ENCODE measurements at regions not wholly inside any gene's neighbourhood (a gene's known extent, or its start where the extent isn't known, plus 50 kb on each side); places are given as distances from the start of the nearest gene placed in this dataset.
"Not testable (repeated sequence)": the region's sequence is repeated elsewhere in the genome, so short reads cannot be mapped to it uniquely, and the experiment has no call there.

GRCh38 chr5:87042554-87042953 lies 225.1 kb upstream of the RASA1 start:
- peaks cover 2% of the 10 kb centered on the region for H3K9me3 ChIP-seq (ENCODE audit: control insufficient read depth, low read length)
- WGBS, 2 experiments (ENCODE audit: insufficient coverage in 2 of 2): 92 to 93% methylated on average over 5 to 7 of the region's 7 CpGs

DNA sequence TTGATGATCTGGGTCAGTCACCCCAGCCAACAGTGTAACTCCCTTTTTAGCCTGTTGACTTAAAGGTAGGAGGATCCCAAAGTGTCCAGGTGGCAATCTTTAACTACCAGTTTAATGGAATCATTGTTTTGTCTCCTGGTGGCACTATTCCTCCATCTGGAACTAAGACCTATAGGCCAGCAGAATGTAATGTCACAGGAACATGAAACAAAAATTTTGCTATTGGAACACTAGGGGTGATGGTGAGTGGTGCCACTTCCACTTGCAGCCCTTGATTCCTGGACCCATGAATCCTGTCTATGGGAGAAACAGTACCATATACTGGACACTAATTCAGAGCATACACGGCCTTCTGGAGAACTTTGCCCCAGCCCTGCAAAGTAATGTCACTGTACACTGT lies 219.5 kb upstream of the RASA1 start:
- no peak overlapping the region for H3K27ac ChIP-seq (ENCODE audit: low read depth, low read length, severe bottlenecking)
- H3K36me3 ChIP-seq (ENCODE audit: control insufficient read depth, insufficient read depth, low read length): no peaks in the 10 kb centered on the region
- no peak overlapping the region for H3K4me3 ChIP-seq (ENCODE audit: extremely low read depth, insufficient read depth, low read length, poor library complexity, severe bottlenecking)
- 89 to 100% methylated on average over 1 of the region's 1 CpG for WGBS, 2 experiments (ENCODE audit: insufficient coverage in 2 of 2)
- peaks cover 13% of the 10 kb centered on the region for H3K9me3 ChIP-seq (ENCODE audit: control insufficient read depth, low read length)
- H3K4me1 ChIP-seq (ENCODE audit: control insufficient read depth, insufficient read depth, low read length, poor library complexity, severe bottlenecking): no peaks in the 10 kb centered on the region

More at GRCh38 chr5:87042554-87042953, 225.1 kb upstream of the RASA1 start:
- Histone ChIP-seq H3K27ac (ENCODE audit: low read depth, low read length, severe bottlenecking) (no peak overlapping the region), H3K4me1 (ENCODE audit: control insufficient read depth, insufficient read depth, low read length, poor library complexity, severe bottlenecking) (no peaks in the 10 kb centered on the region), H3K4me3 (ENCODE audit: extremely low read depth, insufficient read depth, low read length, poor library complexity, severe bottlenecking) (no peak overlapping the region), H3K36me3 (ENCODE audit: control insufficient read depth, insufficient read depth, low read length) (no peaks in the 10 kb centered on the region)

- H3K4me3 ChIP-seq (ENCODE audit: extremely low read depth, insufficient read depth, low read length, poor library complexity, severe bottlenecking); H3K36me3 ChIP-seq (ENCODE audit: control insufficient read depth, insufficient read depth, low read length): not testable (repeated sequence)
- WGBS, 2 experiments (ENCODE audit: insufficient coverage in 2 of 2): 100% methylated on average over 2 of the region's 6 CpGs; no CpG with 5 or more reads in 1 of the 2 experiments
Observed at GRCh38 chr5:87049012-87049411, 218.7 kb upstream of the RASA1 start.

DNA sequence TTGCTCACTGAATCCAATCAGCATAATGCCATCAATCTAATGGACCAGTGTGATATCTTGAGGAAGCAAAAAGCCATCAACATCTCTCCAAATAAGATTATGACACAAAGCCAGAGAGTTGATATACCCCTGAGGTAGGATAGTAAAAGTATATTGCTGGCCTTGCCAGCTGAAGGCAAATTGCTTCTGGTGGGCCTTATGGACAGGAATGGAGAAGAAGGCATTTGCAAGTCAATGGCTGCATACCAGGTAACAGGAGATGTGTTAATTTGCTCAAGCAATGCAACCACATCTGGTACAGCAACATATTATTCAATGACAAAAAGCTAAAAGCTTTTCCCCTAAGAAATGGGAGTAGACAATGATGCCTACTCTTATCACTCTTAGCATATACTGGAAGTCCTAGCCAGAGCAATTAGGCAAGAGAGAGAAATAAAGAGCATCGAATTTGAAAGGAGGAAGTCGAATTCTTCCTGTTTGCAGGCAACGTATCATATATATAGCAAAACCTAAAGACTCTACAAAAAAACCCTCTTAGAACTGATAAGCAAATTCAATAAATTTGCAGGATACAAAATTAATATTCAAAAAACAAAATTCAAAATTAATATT lies 216.1 kb upstream of the RASA1 start:
- H3K4me3 ChIP-seq (ENCODE audit: extremely low read depth, insufficient read depth, low read length, poor library complexity, severe bottlenecking): no peak overlapping the region
- no peaks in the 10 kb centered on the region for H3K36me3 ChIP-seq (ENCODE audit: control insufficient read depth, insufficient read depth, low read length)
- peaks cover 13% of the 10 kb centered on the region for H3K9me3 ChIP-seq (ENCODE audit: control insufficient read depth, low read length)
- no peaks in the 10 kb centered on the region for H3K4me1 ChIP-seq (ENCODE audit: control insufficient read depth, insufficient read depth, low read length, poor library complexity, severe bottlenecking)
- WGBS, 2 experiments (ENCODE audit: insufficient coverage in 2 of 2): no CpG with 5 or more reads among the region's 3 CpGs
- H3K27ac ChIP-seq (ENCODE audit: low read depth, low read length, severe bottlenecking): no peak overlapping the region

More at GRCh38 chr5:87049012-87049411, 218.7 kb upstream of the RASA1 start:
- not testable (repeated sequence) for H3K27ac ChIP-seq (ENCODE audit: low read depth, low read length, severe bottlenecking); H3K4me1 ChIP-seq (ENCODE audit: control insufficient read depth, insufficient read depth, low read length, poor library complexity, severe bottlenecking)
- H3K9me3 ChIP-seq (ENCODE audit: control insufficient read depth, low read length): peaks cover 13% of the 10 kb centered on the region

- Histone ChIP-seq H3K4me1 (ENCODE audit: control insufficient read depth, insufficient read depth, low read length, poor library complexity, severe bottlenecking) (no peaks in the 10 kb centered on the region), H3K9me3 (ENCODE audit: control insufficient read depth, low read length) (peaks cover 12% of the 10 kb centered on the region), H3K27ac (ENCODE audit: low read depth, low read length, severe bottlenecking) (no peak overlapping the region), H3K36me3 (ENCODE audit: control insufficient read depth, insufficient read depth, low read length) (no peaks in the 10 kb centered on the region), H3K4me3 (ENCODE audit: extremely low read depth, insufficient read depth, low read length, poor library complexity, severe bottlenecking) (no peak overlapping the region)
- no CpG with 5 or more reads among the region's 2 CpGs for WGBS, 2 experiments (ENCODE audit: insufficient coverage in 2 of 2)
Observed at GRCh38 chr5:87053146-87053545, 214.5 kb upstream of the RASA1 start.

DNA sequence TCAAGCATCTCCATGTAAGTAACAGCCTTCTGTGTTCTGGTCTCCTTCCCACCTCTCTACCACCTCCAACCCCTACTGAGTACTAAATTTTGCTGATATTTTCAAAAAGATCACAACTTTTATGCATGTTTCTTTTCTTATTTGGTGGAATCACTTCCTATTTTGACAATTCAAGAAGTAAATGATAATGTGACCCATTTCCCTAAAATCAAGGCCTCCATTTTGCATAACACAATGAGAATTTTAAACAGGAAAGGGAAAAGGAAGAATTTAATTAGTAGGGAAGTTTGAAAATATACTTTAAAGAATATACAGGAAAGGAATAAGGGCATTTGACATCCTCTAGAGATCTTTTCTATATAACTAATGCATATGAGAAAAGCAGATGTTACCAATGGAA lies 212.9 kb upstream of the RASA1 start:
- no peak overlapping the region for H3K27ac ChIP-seq (ENCODE audit: low read depth, low read length, severe bottlenecking)
- H3K9me3 ChIP-seq (ENCODE audit: control insufficient read depth, low read length): peaks cover 1% of the 10 kb centered on the region
- H3K36me3 ChIP-seq (ENCODE audit: control insufficient read depth, insufficient read depth, low read length): no peaks in the 10 kb centered on the region
- H3K4me3 ChIP-seq (ENCODE audit: extremely low read depth, insufficient read depth, low read length, poor library complexity, severe bottlenecking): no peak overlapping the region
- no peaks in the 10 kb centered on the region for H3K4me1 ChIP-seq (ENCODE audit: control insufficient read depth, insufficient read depth, low read length, poor library complexity, severe bottlenecking)

DNA sequence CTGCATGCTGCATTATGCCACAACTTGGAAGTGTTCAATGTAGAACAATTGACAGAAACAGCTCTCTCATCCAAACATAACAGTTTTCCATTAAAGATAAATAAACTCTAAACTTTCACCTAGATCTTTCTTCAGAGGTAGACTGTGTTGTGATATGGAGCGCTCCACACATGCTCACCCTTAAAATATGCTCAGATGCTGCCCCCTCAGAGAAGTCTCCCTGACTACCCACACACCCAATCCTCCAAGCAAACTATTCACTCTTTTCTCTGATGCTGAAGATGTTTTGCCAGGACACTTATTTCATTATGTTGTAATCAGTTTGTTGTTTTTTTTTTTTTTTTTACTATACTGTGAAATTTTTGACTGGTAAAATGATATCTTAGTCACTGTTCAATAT lies 206.6 kb upstream of the RASA1 start:
- no peak overlapping the region for H3K4me3 ChIP-seq (ENCODE audit: extremely low read depth, insufficient read depth, low read length, poor library complexity, severe bottlenecking)
- no peaks in the 10 kb centered on the region for H3K36me3 ChIP-seq (ENCODE audit: control insufficient read depth, insufficient read depth, low read length)
- no CpG with 5 or more reads among the region's 1 CpG for WGBS, 2 experiments (ENCODE audit: insufficient coverage in 2 of 2)
- H3K4me1 ChIP-seq (ENCODE audit: control insufficient read depth, insufficient read depth, low read length, poor library complexity, severe bottlenecking): no peaks in the 10 kb centered on the region
- H3K9me3 ChIP-seq (ENCODE audit: control insufficient read depth, low read length): no peaks in the 10 kb centered on the region
- no peak overlapping the region for H3K27ac ChIP-seq (ENCODE audit: low read depth, low read length, severe bottlenecking)

- no CpG with 5 or more reads among the region's 2 CpGs for WGBS, 2 experiments (ENCODE audit: insufficient coverage in 2 of 2)
- H3K4me1 ChIP-seq (ENCODE audit: control insufficient read depth, insufficient read depth, low read length, poor library complexity, severe bottlenecking): no peaks in the 10 kb centered on the region
- H3K9me3 ChIP-seq (ENCODE audit: control insufficient read depth, low read length): no peaks in the 10 kb centered on the region
- no peak overlapping the region for H3K4me3 ChIP-seq (ENCODE audit: extremely low read depth, insufficient read depth, low read length, poor library complexity, severe bottlenecking)
- no peaks in the 10 kb centered on the region for H3K36me3 ChIP-seq (ENCODE audit: control insufficient read depth, insufficient read depth, low read length)
- no peak overlapping the region for H3K27ac ChIP-seq (ENCODE audit: low read depth, low read length, severe bottlenecking)
Observed at GRCh38 chr5:87069311-87069710, 198.4 kb upstream of the RASA1 start.

DNA sequence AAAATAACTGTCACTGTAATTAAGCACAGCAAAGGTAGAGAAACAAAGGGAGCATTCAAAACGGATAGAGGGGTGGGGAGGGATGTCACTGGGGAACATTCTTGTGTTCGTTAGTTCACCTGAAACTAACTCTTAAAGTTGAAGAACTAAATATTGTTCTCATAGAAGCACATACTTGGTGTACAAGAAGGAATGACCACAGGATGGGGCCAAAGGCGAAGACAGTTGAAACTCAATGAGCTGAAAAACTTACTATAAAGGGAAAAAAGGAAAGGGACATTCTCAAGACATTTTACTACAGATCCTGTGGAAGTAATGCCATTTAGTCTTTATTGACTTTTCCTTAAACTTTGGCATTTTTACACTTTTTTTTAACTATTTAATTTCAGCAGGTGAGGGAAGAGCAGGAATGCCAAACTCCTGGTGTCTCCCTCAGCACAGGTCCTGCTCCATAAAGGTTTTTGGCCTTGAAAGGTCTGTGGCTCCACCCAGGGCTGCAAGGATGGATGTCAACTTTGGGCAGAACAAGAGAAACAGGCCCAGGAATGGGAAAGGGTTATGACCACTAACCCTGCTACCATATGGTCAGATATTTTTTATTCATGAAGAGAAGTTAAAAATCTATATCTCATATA lies 197.6 kb upstream of the RASA1 start:
- Histone ChIP-seq H3K4me1 (ENCODE audit: control insufficient read depth, insufficient read depth, low read length, poor library complexity, severe bottlenecking) (no peaks in the 10 kb centered on the region), H3K9me3 (ENCODE audit: control insufficient read depth, low read length) (no peaks in the 10 kb centered on the region), H3K27ac (ENCODE audit: low read depth, low read length, severe bottlenecking) (no peak overlapping the region), H3K36me3 (ENCODE audit: control insufficient read depth, insufficient read depth, low read length) (no peaks in the 10 kb centered on the region), H3K4me3 (ENCODE audit: extremely low read depth, insufficient read depth, low read length, poor library complexity, severe bottlenecking) (no peak overlapping the region)
- 88% methylated on average over 1 of the region's 3 CpGs; no CpG with 5 or more reads in 1 of the 2 experiments for WGBS, 2 experiments (ENCODE audit: insufficient coverage in 2 of 2)

GRCh38 chr5:87074072-87074471 lies 193.6 kb upstream of the RASA1 start:
- 86 to 88% methylated on average over 1 of the region's 2 CpGs for WGBS, 2 experiments (ENCODE audit: insufficient coverage in 2 of 2)
- Histone ChIP-seq H3K36me3 (ENCODE audit: control insufficient read depth, insufficient read depth, low read length) (no peaks in the 10 kb centered on the region), H3K4me1 (ENCODE audit: control insufficient read depth, insufficient read depth, low read length, poor library complexity, severe bottlenecking) (no peaks in the 10 kb centered on the region), H3K9me3 (ENCODE audit: control insufficient read depth, low read length) (no peaks in the 10 kb centered on the region), H3K27ac (ENCODE audit: low read depth, low read length, severe bottlenecking) (no peak overlapping the region), H3K4me3 (ENCODE audit: extremely low read depth, insufficient read depth, low read length, poor library complexity, severe bottlenecking) (no peak overlapping the region)

DNA sequence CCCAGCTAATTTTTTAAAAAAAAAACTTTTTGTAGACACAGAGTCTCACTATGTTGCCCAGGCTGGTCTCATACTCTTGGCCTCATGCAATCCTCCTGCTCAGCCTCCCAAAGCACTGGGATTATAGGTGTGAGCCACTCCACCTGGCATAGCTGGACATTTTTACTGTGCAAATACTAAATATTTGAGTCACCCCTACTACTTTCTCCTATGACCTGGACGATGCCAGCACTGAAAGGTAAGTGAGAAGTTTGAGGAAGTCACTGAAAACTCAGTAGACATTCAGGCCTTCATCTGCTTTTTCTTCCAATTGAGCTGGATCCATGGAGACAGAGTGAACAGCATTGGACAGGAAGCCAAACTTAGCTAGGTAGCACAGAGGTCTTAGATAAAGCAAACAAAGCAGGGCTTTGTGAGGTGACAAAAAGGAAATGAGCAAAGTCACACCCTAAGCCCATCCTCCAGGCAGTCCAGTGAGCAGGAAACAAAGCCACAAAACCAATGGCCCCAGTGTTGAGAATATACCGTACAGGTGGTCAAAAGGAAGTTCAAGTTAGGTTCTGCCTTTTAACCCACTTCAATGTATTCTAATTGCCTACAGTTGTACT lies 192.6 kb upstream of the RASA1 start:
- Histone ChIP-seq H3K36me3 (ENCODE audit: control insufficient read depth, insufficient read depth, low read length) (no peaks in the 10 kb centered on the region), H3K4me1 (ENCODE audit: control insufficient read depth, insufficient read depth, low read length, poor library complexity, severe bottlenecking) (no peaks in the 10 kb centered on the region), H3K9me3 (ENCODE audit: control insufficient read depth, low read length) (no peaks in the 10 kb centered on the region), H3K4me3 (ENCODE audit: extremely low read depth, insufficient read depth, low read length, poor library complexity, severe bottlenecking) (no peak overlapping the region), H3K27ac (ENCODE audit: low read depth, low read length, severe bottlenecking) (no peak overlapping the region)
- no CpG with 5 or more reads among the region's 2 CpGs for WGBS, 2 experiments (ENCODE audit: insufficient coverage in 2 of 2)

Data from mesodermal cell (in vitro differentiated cells).